Stomach smooth muscle (tissue), 2 donors: ENCODE measurements at regions not wholly inside any gene's neighbourhood (a gene's known extent, or its start where the extent isn't known, plus 50 kb on each side); places are given as distances from the start of the nearest gene placed in this dataset.

ENCODE experiments used
- H3K27ac ChIP-seq: one replicate; pipeline ENCODE4 v1.7.0; 2013; ENCODE audit warnings: mild to moderate bottlenecking, low read length, inconsistent platforms
- H3K27me3 ChIP-seq, 2 donors: one replicate each; pipeline ENCODE4 v1.7.0; 2013; ENCODE audit warnings: low read length in 2 of 2; ENCODE audit not compliant: insufficient read depth in 2 of 2, control insufficient read depth in 1 of 2
- H3K36me3 ChIP-seq, 2 donors: one replicate each; pipeline ENCODE4 v1.7.0; 2013; ENCODE audit warnings: low read length in 2 of 2; ENCODE audit not compliant: control insufficient read depth in 2 of 2, insufficient read depth in 2 of 2
- H3K4me1 ChIP-seq: one replicate; pipeline ENCODE4 v1.7.0; 2013; ENCODE audit warnings: low read length; ENCODE audit not compliant: control insufficient read depth, insufficient read depth
- H3K4me3 ChIP-seq, 2 donors: one replicate each; pipeline ENCODE4 v1.7.0; 2013; ENCODE audit warnings: low read length in 2 of 2
- H3K9ac ChIP-seq, 2 donors: one replicate each; pipeline ENCODE4 v1.7.0; 2013; ENCODE audit warnings: low read length in 2 of 2, mild to moderate bottlenecking in 1 of 2
- H3K9me3 ChIP-seq, 2 donors: one replicate each; pipeline ENCODE4 v1.7.0; 2013; ENCODE audit warnings: low read length in 2 of 2; ENCODE audit not compliant: control insufficient read depth in 2 of 2
- donor health status: healthy.
- donor health status: Pancreatic carcinoma.

GRCh38 chr7:109782806-109783205, 1213.1 kb downstream of the DNAJB9 start:
- Histone ChIP-seq H3K9ac (no peak overlapping the region), H3K27ac (no peak overlapping the region)

GRCh38 chr7:109806548-109806947, 1236.9 kb downstream of the DNAJB9 start:
- H3K36me3 ChIP-seq, result no peaks in the 10 kb centered on the region
- no peaks in the 10 kb centered on the region for H3K4me1 ChIP-seq
- H3K9ac ChIP-seq, result no peak overlapping the region
- no peak overlapping the region for H3K4me3 ChIP-seq
- H3K27ac ChIP-seq, result no peak overlapping the region
- H3K27me3 ChIP-seq, result no peaks in the 10 kb centered on the region
- H3K9me3 ChIP-seq, result no peaks in the 10 kb centered on the region

More at GRCh38 chr7:109782806-109783205, 1213.1 kb downstream of the DNAJB9 start:
- H3K27me3 ChIP-seq, result no peaks in the 10 kb centered on the region
- H3K36me3 ChIP-seq, result no peaks in the 10 kb centered on the region
- no peaks in the 10 kb centered on the region for H3K4me1 ChIP-seq
- H3K4me3 ChIP-seq, result no peak overlapping the region
- no peaks in the 10 kb centered on the region for H3K9me3 ChIP-seq

- Histone ChIP-seq H3K36me3 (no peaks in the 10 kb centered on the region), H3K27ac (no peak overlapping the region), H3K4me3 (no peak overlapping the region), H3K27me3 (no peaks in the 10 kb centered on the region), H3K9me3 (peaks cover 0 to 5% of the 10 kb centered on the region in 2 donors), H3K4me1 (no peaks in the 10 kb centered on the region), H3K9ac (no peak overlapping the region)
Measured at GRCh38 chr7:109821156-109821555, 1251.5 kb downstream of the DNAJB9 start.

- no peaks in the 10 kb centered on the region for H3K4me1 ChIP-seq
- H3K27ac ChIP-seq, result no peak overlapping the region
- no peak overlapping the region for H3K9ac ChIP-seq
- no peaks in the 10 kb centered on the region for H3K9me3 ChIP-seq
- H3K27me3 ChIP-seq, result no peaks in the 10 kb centered on the region
- no peaks in the 10 kb centered on the region for H3K36me3 ChIP-seq
- H3K4me3 ChIP-seq, result no peak overlapping the region
Measured at GRCh38 chr7:109834851-109835250, 1256.1 kb upstream of the LRRN3 start.

GRCh38 chr7:109835577-109835976, 1255.3 kb upstream of the LRRN3 start:
- no peaks in the 10 kb centered on the region for H3K9me3 ChIP-seq
- no peaks in the 10 kb centered on the region for H3K4me1 ChIP-seq
- no peaks in the 10 kb centered on the region for H3K36me3 ChIP-seq
- no peaks in the 10 kb centered on the region for H3K27me3 ChIP-seq
- H3K9ac ChIP-seq, result no peak overlapping the region
- H3K27ac ChIP-seq, result no peak overlapping the region
- no peak overlapping the region for H3K4me3 ChIP-seq

- Histone ChIP-seq H3K9ac (no peak overlapping the region), H3K4me3 (no peak overlapping the region), H3K9me3 (no peaks in the 10 kb centered on the region)
Measured at GRCh38 chr7:109836016-109836415, 1254.9 kb upstream of the LRRN3 start.

GRCh38 chr7:109842386-109842785, 1248.5 kb upstream of the LRRN3 start:
- no peaks in the 10 kb centered on the region for H3K9me3 ChIP-seq
- H3K9ac ChIP-seq, result no peak overlapping the region
- no peaks in the 10 kb centered on the region for H3K27me3 ChIP-seq
- H3K27ac ChIP-seq, result no peak overlapping the region
- no peaks in the 10 kb centered on the region for H3K36me3 ChIP-seq
- no peaks in the 10 kb centered on the region for H3K4me1 ChIP-seq
- H3K4me3 ChIP-seq, result no peak overlapping the region

More at GRCh38 chr7:109836016-109836415, 1254.9 kb upstream of the LRRN3 start:
- H3K4me1 ChIP-seq, result no peaks in the 10 kb centered on the region
- H3K27me3 ChIP-seq, result no peaks in the 10 kb centered on the region
- H3K36me3 ChIP-seq, result no peaks in the 10 kb centered on the region
- H3K27ac ChIP-seq, result no peak overlapping the region

GRCh38 chr7:109844362-109844761, 1246.6 kb upstream of the LRRN3 start:
- H3K9me3 ChIP-seq, result no peaks in the 10 kb centered on the region
- H3K4me1 ChIP-seq, result no peaks in the 10 kb centered on the region
- no peaks in the 10 kb centered on the region for H3K27me3 ChIP-seq
- H3K36me3 ChIP-seq, result no peaks in the 10 kb centered on the region
- H3K27ac ChIP-seq, result no peak overlapping the region
- H3K4me3 ChIP-seq, result no peak overlapping the region
- H3K9ac ChIP-seq, result no peak overlapping the region

- no peaks in the 10 kb centered on the region for H3K36me3 ChIP-seq
- H3K27ac ChIP-seq, result no peak overlapping the region
- H3K9me3 ChIP-seq, result no peaks in the 10 kb centered on the region
- H3K4me1 ChIP-seq, result no peaks in the 10 kb centered on the region
- no peak overlapping the region for H3K4me3 ChIP-seq
- H3K27me3 ChIP-seq, result no peaks in the 10 kb centered on the region
- no peak overlapping the region for H3K9ac ChIP-seq
Measured at GRCh38 chr7:109864230-109864629, 1226.7 kb upstream of the LRRN3 start.

- Histone ChIP-seq H3K9me3 (no peaks in the 10 kb centered on the region), H3K27me3 (no peaks in the 10 kb centered on the region), H3K9ac (no peak overlapping the region), H3K4me1 (no peaks in the 10 kb centered on the region), H3K36me3 (no peaks in the 10 kb centered on the region), H3K27ac (no peak overlapping the region), H3K4me3 (no peak overlapping the region)
Measured at GRCh38 chr7:109868215-109868860, 1222.6 kb upstream of the LRRN3 start.

GRCh38 chr7:109873296-109873695, 1217.6 kb upstream of the LRRN3 start:
- H3K27ac ChIP-seq, result no peak overlapping the region
- H3K9ac ChIP-seq, result no peak overlapping the region
- no peak overlapping the region for H3K4me3 ChIP-seq
- no peaks in the 10 kb centered on the region for H3K36me3 ChIP-seq
- H3K9me3 ChIP-seq, result no peaks in the 10 kb centered on the region
- no peaks in the 10 kb centered on the region for H3K4me1 ChIP-seq
- no peaks in the 10 kb centered on the region for H3K27me3 ChIP-seq
